ENCODE measurements at regions not wholly inside any gene's neighbourhood (a gene's known extent, or its start where the extent isn't known, plus 50 kb on each side); places are given as distances from the start of the nearest gene placed in this dataset.
"Not testable (repeated sequence)": the region's sequence is repeated elsewhere in the genome, so short reads cannot be mapped to it uniquely, and the experiment has no call there.

DNA sequence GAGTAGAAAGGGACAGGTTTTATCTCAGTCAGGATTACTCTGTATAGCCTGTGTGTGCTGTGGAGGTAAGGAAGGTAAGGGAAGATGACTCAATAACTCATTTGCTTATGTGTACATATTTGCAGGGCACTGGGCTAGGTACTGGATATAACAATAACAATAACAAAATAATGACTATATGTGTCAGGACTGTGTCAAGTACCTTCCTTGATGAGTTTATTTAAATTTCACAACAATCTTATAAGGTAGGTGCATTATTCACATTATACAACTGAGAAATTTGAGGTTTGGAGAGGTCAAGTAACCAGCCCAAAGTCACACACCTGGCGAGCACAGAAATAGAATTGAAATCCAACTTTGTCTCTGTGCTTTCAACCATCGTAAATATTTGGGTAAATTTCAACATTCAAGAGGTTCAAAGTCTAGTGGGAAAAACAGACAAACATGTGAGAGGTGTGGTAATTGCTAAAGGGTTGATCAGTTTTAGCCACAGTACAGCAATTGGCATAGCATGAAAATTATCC is 131.8 kb downstream of the APIP start:
- H3K27ac ChIP-seq (replicated peaks) = no peak overlapping the region
- TF ChIP-seq POLR2AphosphoS5 (IDR thresholded peaks at IDR 0.05; ENCODE audit: low read depth) (no peak), GABPA (IDR thresholded peaks at IDR 0.05; ENCODE audit: low read depth) (no peak), SPI1 (IDR thresholded peaks at IDR 0.05; ENCODE audit: borderline replicate concordance, low read depth) (no peak)
- TF ChIP-seq, protein P1, sequence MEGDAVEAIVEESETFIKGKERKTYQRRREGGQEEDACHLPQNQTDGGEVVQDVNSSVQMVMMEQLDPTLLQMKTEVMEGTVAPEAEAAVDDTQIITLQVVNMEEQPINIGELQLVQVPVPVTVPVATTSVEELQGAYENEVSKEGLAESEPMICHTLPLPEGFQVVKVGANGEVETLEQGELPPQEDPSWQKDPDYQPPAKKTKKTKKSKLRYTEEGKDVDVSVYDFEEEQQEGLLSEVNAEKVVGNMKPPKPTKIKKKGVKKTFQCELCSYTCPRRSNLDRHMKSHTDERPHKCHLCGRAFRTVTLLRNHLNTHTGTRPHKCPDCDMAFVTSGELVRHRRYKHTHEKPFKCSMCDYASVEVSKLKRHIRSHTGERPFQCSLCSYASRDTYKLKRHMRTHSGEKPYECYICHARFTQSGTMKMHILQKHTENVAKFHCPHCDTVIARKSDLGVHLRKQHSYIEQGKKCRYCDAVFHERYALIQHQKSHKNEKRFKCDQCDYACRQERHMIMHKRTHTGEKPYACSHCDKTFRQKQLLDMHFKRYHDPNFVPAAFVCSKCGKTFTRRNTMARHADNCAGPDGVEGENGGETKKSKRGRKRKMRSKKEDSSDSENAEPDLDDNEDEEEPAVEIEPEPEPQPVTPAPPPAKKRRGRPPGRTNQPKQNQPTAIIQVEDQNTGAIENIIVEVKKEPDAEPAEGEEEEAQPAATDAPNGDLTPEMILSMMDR (IDR thresholded peaks at IDR 0.05; ENCODE audit: insufficient read depth, low read length) = no peak
- TF ChIP-seq, protein P2, sequence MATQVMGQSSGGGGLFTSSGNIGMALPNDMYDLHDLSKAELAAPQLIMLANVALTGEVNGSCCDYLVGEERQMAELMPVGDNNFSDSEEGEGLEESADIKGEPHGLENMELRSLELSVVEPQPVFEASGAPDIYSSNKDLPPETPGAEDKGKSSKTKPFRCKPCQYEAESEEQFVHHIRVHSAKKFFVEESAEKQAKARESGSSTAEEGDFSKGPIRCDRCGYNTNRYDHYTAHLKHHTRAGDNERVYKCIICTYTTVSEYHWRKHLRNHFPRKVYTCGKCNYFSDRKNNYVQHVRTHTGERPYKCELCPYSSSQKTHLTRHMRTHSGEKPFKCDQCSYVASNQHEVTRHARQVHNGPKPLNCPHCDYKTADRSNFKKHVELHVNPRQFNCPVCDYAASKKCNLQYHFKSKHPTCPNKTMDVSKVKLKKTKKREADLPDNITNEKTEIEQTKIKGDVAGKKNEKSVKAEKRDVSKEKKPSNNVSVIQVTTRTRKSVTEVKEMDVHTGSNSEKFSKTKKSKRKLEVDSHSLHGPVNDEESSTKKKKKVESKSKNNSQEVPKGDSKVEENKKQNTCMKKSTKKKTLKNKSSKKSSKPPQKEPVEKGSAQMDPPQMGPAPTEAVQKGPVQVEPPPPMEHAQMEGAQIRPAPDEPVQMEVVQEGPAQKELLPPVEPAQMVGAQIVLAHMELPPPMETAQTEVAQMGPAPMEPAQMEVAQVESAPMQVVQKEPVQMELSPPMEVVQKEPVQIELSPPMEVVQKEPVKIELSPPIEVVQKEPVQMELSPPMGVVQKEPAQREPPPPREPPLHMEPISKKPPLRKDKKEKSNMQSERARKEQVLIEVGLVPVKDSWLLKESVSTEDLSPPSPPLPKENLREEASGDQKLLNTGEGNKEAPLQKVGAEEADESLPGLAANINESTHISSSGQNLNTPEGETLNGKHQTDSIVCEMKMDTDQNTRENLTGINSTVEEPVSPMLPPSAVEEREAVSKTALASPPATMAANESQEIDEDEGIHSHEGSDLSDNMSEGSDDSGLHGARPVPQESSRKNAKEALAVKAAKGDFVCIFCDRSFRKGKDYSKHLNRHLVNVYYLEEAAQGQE (IDR thresholded peaks at IDR 0.05; ENCODE audit: insufficient replicate concordance, low read depth) = no peak
- DNase-seq (ENCODE audit: low read depth in 1 of 2, low spot score in 1 of 2) = no peak

DNA sequence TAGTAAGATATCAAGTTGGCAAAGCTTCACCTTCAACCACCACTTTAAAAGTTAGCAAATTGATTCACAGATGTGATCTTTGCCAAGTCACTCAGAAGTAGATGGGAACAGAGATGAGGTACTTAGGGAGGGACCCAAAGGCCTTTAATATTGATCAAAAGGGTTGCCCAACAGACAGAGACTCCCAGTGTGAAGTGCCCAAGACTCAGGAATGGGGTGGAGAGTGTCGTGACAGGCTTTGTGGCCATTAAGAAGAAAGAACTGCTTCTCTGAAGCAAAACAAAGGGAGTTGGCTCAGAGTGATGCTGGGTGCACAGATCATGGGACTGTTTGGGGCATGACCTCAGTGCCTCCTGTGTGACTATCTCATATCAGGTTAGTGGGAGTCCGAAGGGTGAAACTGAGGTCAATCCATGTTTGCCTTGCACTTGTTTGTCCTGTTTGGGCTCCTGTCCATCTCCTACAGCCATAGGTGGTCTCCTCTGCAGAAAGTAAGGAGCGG is 132.3 kb downstream of the APIP start:
- DNase-seq (ENCODE audit: low read depth in 1 of 2, low spot score in 1 of 2) = no peak
- no peak overlapping the region for H3K27ac ChIP-seq (replicated peaks)
- TF ChIP-seq, protein P2 (IDR thresholded peaks at IDR 0.05; ENCODE audit: insufficient replicate concordance, low read depth) = no peak
- TF ChIP-seq, protein P1 (IDR thresholded peaks at IDR 0.05; ENCODE audit: insufficient read depth, low read length) = no peak
- TF ChIP-seq GABPA (IDR thresholded peaks at IDR 0.05; ENCODE audit: low read depth) (no peak), SPI1 (IDR thresholded peaks at IDR 0.05; ENCODE audit: borderline replicate concordance, low read depth) (no peak), POLR2AphosphoS5 (IDR thresholded peaks at IDR 0.05; ENCODE audit: low read depth) (no peak)
- peaks cover 4% of the 10 kb centered on the region for H3K27me3 ChIP-seq (ENCODE audit: insufficient read depth, poor library complexity, severe bottlenecking)
- H3K4me3 ChIP-seq (replicated peaks; ENCODE audit: insufficient read depth, low read length) = no peak overlapping the region

More for the DNA sequence above, 131.8 kb downstream of the APIP start:
- Histone ChIP-seq H3K27me3 (ENCODE audit: insufficient read depth, poor library complexity, severe bottlenecking) (peaks cover 2% of the 10 kb centered on the region), H3K4me3 (replicated peaks; ENCODE audit: insufficient read depth, low read length) (no peak overlapping the region)

DNA sequence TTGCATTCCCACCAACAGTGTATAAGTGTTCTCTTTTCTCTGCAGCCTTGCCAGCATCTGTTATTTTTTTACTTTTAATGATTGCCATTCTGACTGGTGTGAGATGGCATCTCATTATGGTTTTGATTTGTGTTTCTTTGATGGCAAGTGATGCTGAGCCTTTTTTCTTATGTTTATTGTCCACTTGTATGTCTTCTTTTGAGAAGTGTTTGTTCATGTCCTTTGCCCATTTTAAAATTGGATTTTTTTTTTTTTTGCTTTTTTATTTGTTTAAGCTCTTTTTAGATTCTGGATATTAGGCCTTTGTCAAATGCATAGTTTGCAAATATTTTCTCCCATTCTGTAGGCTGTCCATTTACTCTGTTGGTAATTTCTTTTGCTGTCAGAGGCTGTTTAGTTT is 134.4 kb downstream of the APIP start:
- DNase-seq (ENCODE audit: low read depth in 1 of 2, low spot score in 1 of 2); H3K27ac ChIP-seq (replicated peaks); H3K27me3 ChIP-seq (ENCODE audit: insufficient read depth, poor library complexity, severe bottlenecking); H3K4me3 ChIP-seq (replicated peaks; ENCODE audit: insufficient read depth, low read length): not testable (repeated sequence)

DNA sequence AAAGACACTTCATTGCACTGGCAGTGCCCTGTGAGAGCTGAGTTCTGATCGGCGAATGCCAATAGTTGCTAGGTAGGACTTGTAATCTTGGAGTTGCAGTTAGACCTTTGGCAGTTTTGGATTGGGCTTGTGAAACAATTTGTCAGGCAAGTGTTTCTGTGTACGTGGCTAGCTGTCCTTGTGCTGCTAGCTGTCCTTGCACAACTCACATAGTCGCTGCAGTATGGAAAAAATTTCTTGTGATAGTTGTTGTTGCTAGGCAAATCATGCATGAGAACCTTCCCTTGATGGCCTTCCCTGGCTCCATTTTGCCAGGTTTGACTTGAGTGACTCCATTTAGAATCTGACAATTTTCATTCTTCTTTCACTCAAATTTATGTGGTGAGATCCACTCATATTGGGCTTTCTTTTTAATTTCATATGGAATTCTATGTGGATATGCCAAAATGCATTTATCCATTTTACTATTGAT is 140.7 kb downstream of the APIP start:
- no peak for DNase-seq (ENCODE audit: low read depth in 1 of 2, low spot score in 1 of 2)
- TF ChIP-seq SPI1 (IDR thresholded peaks at IDR 0.05; ENCODE audit: borderline replicate concordance, low read depth) (no peak), POLR2AphosphoS5 (IDR thresholded peaks at IDR 0.05; ENCODE audit: low read depth) (no peak), GABPA (IDR thresholded peaks at IDR 0.05; ENCODE audit: low read depth) (no peak)
- TF ChIP-seq, protein P1 (IDR thresholded peaks at IDR 0.05; ENCODE audit: insufficient read depth, low read length) = no peak
- TF ChIP-seq, protein P2 (IDR thresholded peaks at IDR 0.05; ENCODE audit: insufficient replicate concordance, low read depth) = no peak
- H3K4me3 ChIP-seq (replicated peaks; ENCODE audit: insufficient read depth, low read length) = no peak overlapping the region
- H3K27me3 ChIP-seq (ENCODE audit: insufficient read depth, poor library complexity, severe bottlenecking) = peaks cover 4% of the 10 kb centered on the region
- no peak overlapping the region for H3K27ac ChIP-seq (replicated peaks)
